ENCODE measurements at regions not wholly inside any gene's neighbourhood (a gene's known extent, or its start where the extent isn't known, plus 50 kb on each side); places are given as distances from the start of the nearest gene placed in this dataset.

DNA sequence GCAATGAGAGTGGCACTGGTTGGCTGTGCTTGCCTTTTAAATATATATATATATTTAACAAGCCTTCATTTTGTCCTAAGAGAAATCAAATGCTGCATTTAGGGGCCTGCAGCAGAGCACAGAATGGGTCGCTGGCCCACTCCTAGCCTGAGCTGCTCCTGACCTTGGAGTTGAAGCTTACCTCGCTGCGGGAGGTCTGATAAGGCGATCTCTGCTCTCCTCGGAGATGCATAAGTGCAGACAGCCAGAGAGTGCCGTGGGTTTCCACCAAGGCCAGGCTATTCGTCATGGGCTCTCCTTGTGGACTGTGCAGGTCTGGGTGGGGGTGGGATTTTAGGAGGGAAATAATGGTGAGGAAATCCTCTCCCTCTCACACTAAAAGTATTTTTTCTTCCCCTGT lies 99.5 kb upstream of the IKZF1 start:
- Mint-ChIP-seq H3K9me3 (peaks cover 4% of the 10 kb centered on the region), H3K4me1 (peaks cover 65% of the 10 kb centered on the region), H3K4me3 (no peak overlapping the region), H3K27me3 (no peaks in the 10 kb centered on the region), H3K27ac (no peak overlapping the region), H3K36me3 (ENCODE audit: low read depth) (peaks cover 5% of the 10 kb centered on the region)
- intact Hi-C loops (cut with micrococcal nuclease), result loop anchor here (1.0 to 10.0 kb wide), 4 partner anchors 49 to 460 kb away; no protein-coding TSS in a partner anchor
- peak; percentile 66 for DNase-seq

DNA sequence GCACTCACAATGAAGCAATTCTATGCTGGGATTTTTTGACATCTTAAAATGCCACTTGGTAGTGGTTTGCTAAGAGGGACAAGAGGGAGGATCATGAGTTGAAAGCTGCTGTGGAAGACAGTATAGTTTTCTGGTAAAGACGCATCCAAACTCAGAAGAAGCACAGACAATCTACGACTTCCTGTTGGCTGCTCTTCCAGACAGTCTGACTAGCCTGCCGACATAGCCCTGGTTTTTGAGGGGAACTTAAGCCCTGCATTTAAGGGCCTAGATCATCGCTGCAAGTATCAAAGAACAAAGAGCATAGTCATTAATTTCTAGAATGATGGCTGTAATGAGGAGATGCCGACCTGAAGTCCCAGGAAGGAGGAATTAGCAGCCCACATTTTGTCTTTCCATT lies 99.9 kb upstream of the IKZF1 start:
- Mint-ChIP-seq H3K9me3 (peaks cover 4% of the 10 kb centered on the region), H3K36me3 (ENCODE audit: low read depth) (peaks cover 5% of the 10 kb centered on the region), H3K4me1 (peaks cover 60% of the 10 kb centered on the region), H3K27me3 (no peaks in the 10 kb centered on the region), H3K4me3 (peak overlapping the region; percentile 32), H3K27ac (peak overlapping the region; percentile 68)
- intact Hi-C loops (cut with micrococcal nuclease), result loop anchor here (1.0 to 10.0 kb wide), 3 partner anchors 62 to 460 kb away; no protein-coding TSS in a partner anchor
- DNase-seq, result peak; percentile 68

DNA sequence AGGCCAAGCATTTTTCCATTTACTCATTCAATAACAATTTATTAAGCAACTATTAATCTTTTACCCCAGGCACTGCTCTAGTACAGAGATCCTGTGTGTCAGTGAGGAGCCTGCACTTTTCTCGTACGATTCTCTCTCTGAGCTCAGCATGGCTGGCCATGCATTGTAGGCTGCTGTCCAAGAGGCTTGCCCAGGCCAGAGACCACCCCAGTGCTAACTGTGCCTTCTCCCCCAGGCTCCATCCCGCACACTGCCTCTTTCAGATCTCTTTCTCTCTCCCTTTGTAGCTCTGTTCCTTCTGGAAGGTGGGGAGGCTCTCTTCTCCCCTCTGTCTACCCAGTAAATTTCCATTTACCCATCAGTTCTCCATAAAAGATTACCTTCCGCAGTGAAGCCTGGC lies 101.0 kb upstream of the IKZF1 start:
- no peak for DNase-seq
- no peak overlapping the region for H3K27ac Mint-ChIP-seq

DNA sequence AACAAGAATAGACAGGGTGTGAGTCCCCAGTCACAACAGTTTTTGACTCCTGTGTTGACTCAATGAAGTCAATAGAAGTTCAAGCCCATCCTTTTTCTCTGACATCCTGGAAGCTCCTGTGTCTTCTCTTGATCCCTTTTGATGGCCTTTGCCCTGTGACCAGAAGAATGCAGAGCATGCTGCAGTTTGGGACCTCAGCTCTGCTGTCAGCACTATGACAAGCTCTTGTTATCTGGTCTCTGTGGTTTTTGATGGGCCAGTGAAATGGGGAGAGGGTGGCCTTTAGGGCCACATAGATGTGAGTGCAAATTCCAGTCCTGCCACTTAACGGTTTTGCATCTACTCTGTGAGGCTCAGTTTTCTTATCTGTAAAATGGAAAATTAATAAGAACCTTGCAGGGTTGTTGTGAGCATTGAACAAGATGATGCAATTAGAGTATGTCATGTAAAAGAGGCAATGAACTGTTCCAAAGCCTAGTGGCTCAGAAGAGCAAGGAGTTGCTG lies 102.4 kb upstream of the IKZF1 start:
- no peak for DNase-seq
- intact Hi-C loops (cut with micrococcal nuclease), result loop anchor here (10.0 kb wide), 1 partner anchor 463 kb away; no protein-coding TSS in a partner anchor
- Mint-ChIP-seq H3K4me3 (no peak overlapping the region), H3K4me1 (peaks cover 53% of the 10 kb centered on the region), H3K9me3 (peaks cover 4% of the 10 kb centered on the region), H3K36me3 (ENCODE audit: low read depth) (peaks cover 2% of the 10 kb centered on the region), H3K27me3 (no peaks in the 10 kb centered on the region), H3K27ac (no peak overlapping the region)

More for the DNA sequence above, 101.0 kb upstream of the IKZF1 start:
- H3K4me3 Mint-ChIP-seq, result no peak overlapping the region
- H3K9me3 Mint-ChIP-seq, result peaks cover 4% of the 10 kb centered on the region
- H3K36me3 Mint-ChIP-seq (ENCODE audit: low read depth), result peaks cover 5% of the 10 kb centered on the region
- no peaks in the 10 kb centered on the region for H3K27me3 Mint-ChIP-seq
- peaks cover 59% of the 10 kb centered on the region for H3K4me1 Mint-ChIP-seq
- intact Hi-C loops (cut with micrococcal nuclease), result loop anchor here (10.0 kb wide), 1 partner anchor 461 kb away; no protein-coding TSS in a partner anchor

DNA sequence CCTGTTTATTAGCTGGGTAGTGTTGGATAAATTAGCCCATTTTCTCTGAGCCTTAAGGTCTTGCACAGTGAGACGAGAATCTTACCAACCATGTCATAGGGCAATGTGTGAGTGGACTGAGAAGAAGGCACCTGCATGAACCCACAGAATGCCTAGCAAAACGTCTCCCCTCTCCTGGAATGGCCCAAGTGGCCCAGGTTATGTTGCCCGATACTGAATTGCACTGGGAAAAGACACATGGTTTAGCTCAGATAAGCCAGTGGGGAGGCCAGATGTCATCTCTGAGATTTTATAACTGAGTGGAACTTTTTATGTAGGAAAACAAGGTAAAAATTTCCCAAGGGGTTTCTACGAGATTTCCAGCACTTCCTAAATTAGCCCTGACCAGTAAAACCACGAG lies 104.7 kb upstream of the IKZF1 start:
- H3K27me3 Mint-ChIP-seq, result peaks cover 5% of the 10 kb centered on the region
- no peak overlapping the region for H3K27ac Mint-ChIP-seq
- peaks cover 4% of the 10 kb centered on the region for H3K9me3 Mint-ChIP-seq
- intact Hi-C loops (cut with micrococcal nuclease), result loop anchor here (10.0 kb wide), 1 partner anchor 465 kb away; no protein-coding TSS in a partner anchor
- H3K4me3 Mint-ChIP-seq, result no peak overlapping the region
- peaks cover 2% of the 10 kb centered on the region for H3K36me3 Mint-ChIP-seq (ENCODE audit: low read depth)
- H3K4me1 Mint-ChIP-seq, result peaks cover 39% of the 10 kb centered on the region
- DNase-seq, result no peak

DNA sequence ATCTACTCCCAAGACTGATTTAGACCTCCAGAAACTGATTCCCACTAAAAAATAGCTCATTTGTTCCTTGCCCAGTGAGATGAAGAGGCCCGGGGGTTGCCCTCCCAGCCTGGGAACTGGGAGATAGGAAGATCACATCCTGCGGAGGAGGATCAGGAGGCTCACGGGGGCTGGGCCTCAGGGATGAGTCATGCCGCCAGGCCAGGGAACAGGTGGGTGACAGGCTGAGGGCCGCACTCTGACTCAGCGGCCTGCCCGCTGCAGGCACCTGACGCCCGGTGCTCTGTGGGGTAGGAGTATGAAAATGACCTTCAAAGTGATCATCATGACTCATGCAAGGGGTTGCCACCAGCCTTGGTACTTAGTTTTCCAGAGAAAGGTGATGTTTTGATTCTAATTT lies 104.5 kb upstream of the ZPBP start:
- Mint-ChIP-seq H3K9me3 (peaks cover 4% of the 10 kb centered on the region), H3K4me3 (peak overlapping the region; percentile 40), H3K27me3 (peaks cover 21% of the 10 kb centered on the region), H3K27ac (peak overlapping the region; percentile 88), H3K4me1 (peaks cover 26% of the 10 kb centered on the region), H3K36me3 (ENCODE audit: low read depth) (peaks cover 2% of the 10 kb centered on the region)
- intact Hi-C loops (cut with micrococcal nuclease), result loop anchor here (2.0 kb wide), 3 partner anchors 41 to 925 kb away; no protein-coding TSS in a partner anchor
- no peak for DNase-seq

DNA sequence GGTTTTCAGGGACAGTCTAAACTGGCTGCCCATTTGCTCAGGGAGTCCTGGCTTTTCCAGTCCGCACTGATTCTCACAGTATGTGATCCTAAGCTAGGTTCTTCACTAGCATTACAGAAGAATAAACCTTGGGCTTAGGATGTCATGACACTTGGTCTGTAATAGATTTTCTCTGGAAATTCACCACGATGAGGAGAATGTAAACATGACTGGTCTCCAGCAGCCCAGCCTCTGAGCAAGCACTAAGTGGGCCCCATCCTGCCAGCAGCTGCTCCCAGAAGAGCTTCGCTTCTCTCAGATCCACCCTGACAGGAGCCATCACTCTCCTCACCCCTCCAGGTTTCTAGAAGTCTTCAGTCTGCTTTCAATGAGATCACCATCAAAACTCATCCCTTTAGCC lies 103.7 kb upstream of the ZPBP start:
- DNase-seq, result no peak
- H3K9me3 Mint-ChIP-seq, result peaks cover under 1% of the 10 kb centered on the region
- H3K36me3 Mint-ChIP-seq (ENCODE audit: low read depth), result peaks cover 2% of the 10 kb centered on the region
- H3K27ac Mint-ChIP-seq, result peak overlapping the region; percentile 88
- H3K4me1 Mint-ChIP-seq, result peaks cover 21% of the 10 kb centered on the region
- intact Hi-C loops (cut with micrococcal nuclease), result loop anchor here (1.0 to 2.0 kb wide), 4 partner anchors 16 to 926 kb away; no protein-coding TSS in a partner anchor
- no peak overlapping the region for H3K4me3 Mint-ChIP-seq
- H3K27me3 Mint-ChIP-seq, result peaks cover 24% of the 10 kb centered on the region

DNA sequence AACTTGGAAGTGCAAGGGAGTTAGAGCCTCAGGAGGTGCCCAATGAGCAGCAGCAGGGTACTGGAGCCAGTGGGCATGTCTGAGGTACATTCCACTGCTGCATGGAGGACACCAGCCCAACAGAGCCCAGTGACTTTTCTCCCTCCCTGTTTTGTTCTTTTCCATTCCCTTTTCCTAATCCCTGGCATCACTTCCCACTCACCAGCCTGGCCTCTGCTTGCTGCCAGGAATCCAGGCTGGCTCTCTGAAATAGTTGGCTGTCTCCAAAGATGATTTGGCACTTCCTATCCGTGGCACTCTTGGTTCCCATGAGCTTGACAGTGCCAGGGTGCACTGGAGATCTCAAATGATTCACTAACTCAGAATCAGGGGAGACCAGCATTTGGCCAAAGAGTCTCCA lies 97.7 kb upstream of the ZPBP start:
- peaks cover 2% of the 10 kb centered on the region for H3K4me1 Mint-ChIP-seq
- H3K36me3 Mint-ChIP-seq (ENCODE audit: low read depth), result peaks cover 1% of the 10 kb centered on the region
- DNase-seq, result no peak
- intact Hi-C loops (cut with micrococcal nuclease), result no loop called here
- H3K27me3 Mint-ChIP-seq, result peaks cover 29% of the 10 kb centered on the region
- no peak overlapping the region for H3K27ac Mint-ChIP-seq
- H3K4me3 Mint-ChIP-seq, result no peak overlapping the region
- peaks cover 9% of the 10 kb centered on the region for H3K9me3 Mint-ChIP-seq

DNA sequence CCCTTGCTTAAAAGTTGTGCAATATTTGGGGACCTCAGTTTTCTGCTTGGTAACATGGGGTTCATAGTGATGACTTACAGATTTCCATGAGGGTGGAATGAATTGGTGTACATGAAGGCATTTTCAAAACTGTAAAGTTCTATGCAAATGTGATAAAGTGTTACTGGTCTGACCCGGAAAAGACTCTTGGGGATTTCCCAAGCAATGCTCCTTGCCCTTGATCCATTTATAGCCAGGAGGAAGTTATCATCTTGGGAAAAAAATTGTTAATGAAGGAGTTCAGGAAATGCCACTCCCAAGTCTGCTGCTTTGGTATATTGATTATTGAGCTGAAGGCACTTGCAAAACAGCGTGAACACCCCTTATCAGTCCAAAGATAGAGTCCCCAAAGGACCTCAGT lies 96.3 kb upstream of the ZPBP start:
- no peak for DNase-seq
- peaks cover 1% of the 10 kb centered on the region for H3K36me3 Mint-ChIP-seq (ENCODE audit: low read depth)
- H3K9me3 Mint-ChIP-seq, result peaks cover 9% of the 10 kb centered on the region
- intact Hi-C loops (cut with micrococcal nuclease), result no loop called here
- no peak overlapping the region for H3K27ac Mint-ChIP-seq
- peaks cover 21% of the 10 kb centered on the region for H3K27me3 Mint-ChIP-seq
- peaks cover 5% of the 10 kb centered on the region for H3K4me1 Mint-ChIP-seq
- no peak overlapping the region for H3K4me3 Mint-ChIP-seq

DNA sequence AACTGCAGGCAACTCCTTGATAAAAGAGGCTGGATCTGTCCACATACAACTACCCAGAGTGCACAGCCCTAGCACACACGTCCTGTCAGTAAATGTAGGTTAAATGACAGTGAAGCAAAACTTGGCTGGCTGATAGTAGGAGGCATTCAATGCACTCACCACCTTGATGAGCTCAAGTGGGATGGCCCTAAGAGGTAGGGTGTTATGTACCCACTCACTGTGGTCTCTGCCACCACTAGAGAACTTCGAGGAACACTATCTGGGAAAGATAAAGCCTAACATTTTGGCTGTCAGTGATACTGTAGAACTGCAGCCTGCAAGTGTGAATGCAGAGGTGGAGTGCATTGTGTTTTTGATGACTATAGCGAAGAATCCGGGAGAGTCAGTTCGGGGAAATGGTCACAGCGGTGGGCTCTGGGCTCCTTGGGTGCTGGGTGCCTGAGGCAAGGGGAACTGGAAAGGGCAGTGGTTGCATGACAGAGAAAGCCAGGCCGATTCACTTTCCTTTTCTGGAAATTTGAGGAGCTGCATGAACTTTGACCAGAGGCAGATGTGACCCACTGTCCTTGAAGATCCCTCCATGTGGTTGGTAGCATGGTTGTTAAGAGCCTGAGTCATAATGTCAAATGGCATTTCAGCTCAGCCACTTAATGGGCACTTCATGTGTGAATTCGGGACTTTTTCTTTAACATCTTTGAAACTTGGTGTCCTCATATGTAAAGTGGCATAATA lies 93.1 kb upstream of the ZPBP start:
- Mint-ChIP-seq H3K36me3 (ENCODE audit: low read depth) (peaks cover 1% of the 10 kb centered on the region), H3K27me3 (peaks cover 2% of the 10 kb centered on the region), H3K27ac (no peak overlapping the region), H3K4me3 (no peak overlapping the region), H3K9me3 (peaks cover 9% of the 10 kb centered on the region), H3K4me1 (peaks cover 5% of the 10 kb centered on the region)
- intact Hi-C loops (cut with micrococcal nuclease), result no loop called here
- DNase-seq, result no peak

DNA sequence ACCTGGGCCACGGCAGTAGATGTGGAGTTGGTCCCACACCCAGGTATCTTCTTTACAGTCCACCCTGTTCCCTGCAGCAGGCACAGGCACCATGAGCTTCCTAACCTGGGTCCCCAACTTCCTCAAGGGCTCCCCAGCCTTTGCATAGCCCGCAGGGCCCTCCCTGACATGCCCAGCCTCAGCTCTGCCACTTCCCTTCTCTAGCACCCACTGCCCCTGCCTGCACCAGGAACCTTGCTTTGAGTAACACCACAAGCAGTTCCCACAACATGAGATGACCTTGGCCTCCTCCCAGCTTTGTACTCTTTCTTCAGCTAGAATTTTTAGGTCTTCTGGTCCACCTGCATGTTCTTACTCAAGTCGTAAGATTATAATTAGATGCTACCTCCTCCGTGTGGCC lies 92.2 kb upstream of the ZPBP start:
- Mint-ChIP-seq H3K9me3 (peaks cover 6% of the 10 kb centered on the region), H3K27me3 (peaks cover 2% of the 10 kb centered on the region), H3K36me3 (ENCODE audit: low read depth) (no peaks in the 10 kb centered on the region), H3K4me3 (no peak overlapping the region), H3K27ac (peak overlapping the region; percentile 35), H3K4me1 (peaks cover 5% of the 10 kb centered on the region)
- DNase-seq, result no peak
- intact Hi-C loops (cut with micrococcal nuclease), result no loop called here

DNA sequence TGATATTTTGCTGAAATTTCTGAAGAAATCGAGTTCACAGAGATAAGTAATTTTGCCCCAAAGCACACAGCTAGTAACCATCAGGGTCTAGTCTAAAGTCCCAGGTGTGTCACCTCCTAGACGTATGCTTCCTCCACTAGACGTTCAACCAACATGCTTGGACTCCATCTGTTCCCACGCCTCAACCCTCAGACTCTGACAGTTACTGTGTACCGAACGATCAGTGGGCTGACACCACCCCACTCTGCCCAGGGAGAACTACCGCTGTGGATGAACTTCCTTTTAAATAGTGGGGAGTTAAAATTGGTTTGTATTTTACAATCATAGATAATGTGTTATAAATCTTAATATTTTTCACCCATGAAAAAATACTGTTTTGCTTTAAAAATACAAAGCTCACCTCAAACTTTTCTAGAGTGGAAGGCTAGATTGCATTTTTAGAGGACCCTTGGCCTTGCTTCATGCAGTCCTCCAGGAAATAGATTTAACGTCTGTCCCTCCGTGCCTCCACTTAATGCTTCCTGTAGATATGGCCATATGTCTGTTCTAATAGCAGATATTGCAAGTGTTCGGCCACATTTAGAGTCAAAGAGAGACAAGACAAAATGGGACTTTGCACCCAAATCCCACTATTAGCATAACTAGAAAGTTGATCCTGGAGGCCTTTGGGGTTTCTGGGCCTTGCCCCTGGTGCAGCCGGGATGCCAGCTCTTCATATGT lies 91.4 kb upstream of the ZPBP start:
- Mint-ChIP-seq H3K27me3 (peaks cover 9% of the 10 kb centered on the region), H3K27ac (no peak overlapping the region), H3K36me3 (ENCODE audit: low read depth) (no peaks in the 10 kb centered on the region), H3K4me3 (no peak overlapping the region), H3K4me1 (peaks cover 5% of the 10 kb centered on the region), H3K9me3 (peaks cover under 1% of the 10 kb centered on the region)
- intact Hi-C loops (cut with micrococcal nuclease), result no loop called here
- no peak for DNase-seq

DNA sequence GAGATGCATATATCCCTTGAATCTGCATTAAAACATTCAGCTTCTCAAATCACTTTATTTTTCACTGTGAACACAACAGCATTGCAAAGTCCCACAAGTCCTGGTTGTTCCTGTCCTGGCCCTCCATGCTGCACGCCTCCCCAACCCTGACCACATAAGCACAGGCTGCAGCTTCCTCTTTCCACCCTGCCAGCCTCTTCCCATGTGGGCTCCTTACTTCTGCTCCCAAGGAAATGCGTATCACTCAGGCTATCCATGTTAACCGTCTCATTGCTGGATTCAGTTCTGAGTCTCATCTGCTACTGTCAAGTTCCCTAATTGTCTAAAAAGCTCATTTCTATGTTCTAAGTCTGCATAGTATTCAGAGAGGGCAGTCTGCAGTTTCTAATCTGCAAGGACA lies 89.7 kb upstream of the ZPBP start:
- DNase-seq, result no peak
- no peaks in the 10 kb centered on the region for H3K36me3 Mint-ChIP-seq (ENCODE audit: low read depth)
- H3K27me3 Mint-ChIP-seq, result peaks cover 17% of the 10 kb centered on the region
- no peak overlapping the region for H3K4me3 Mint-ChIP-seq
- H3K9me3 Mint-ChIP-seq, result no peaks in the 10 kb centered on the region
- H3K4me1 Mint-ChIP-seq, result peaks cover 4% of the 10 kb centered on the region
- H3K27ac Mint-ChIP-seq, result no peak overlapping the region
- intact Hi-C loops (cut with micrococcal nuclease), result no loop called here

DNA sequence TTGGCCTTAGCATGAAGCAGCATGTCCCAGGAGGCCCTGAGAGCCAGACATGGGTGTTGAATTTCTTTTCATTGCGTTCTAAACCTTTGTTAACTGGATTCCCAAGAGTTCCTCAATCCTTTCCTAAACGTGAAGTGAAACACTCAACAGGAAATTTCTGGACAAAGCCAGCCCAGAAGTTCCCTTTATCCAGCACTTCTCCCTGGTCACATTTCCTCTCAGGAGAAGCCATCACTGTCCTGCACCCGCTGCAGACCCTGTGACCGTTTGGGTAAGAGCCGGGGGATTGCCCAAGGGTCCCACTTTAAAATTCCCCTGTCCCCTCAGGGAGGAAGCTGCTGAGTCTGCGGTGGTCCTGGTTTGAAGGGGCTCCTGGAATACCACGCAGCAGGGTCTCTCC lies 88.0 kb upstream of the ZPBP start:
- H3K36me3 Mint-ChIP-seq (ENCODE audit: low read depth), result no peaks in the 10 kb centered on the region
- no peak for DNase-seq
- intact Hi-C loops (cut with micrococcal nuclease), result no loop called here
- peaks cover 4% of the 10 kb centered on the region for H3K4me1 Mint-ChIP-seq
- H3K27ac Mint-ChIP-seq, result no peak overlapping the region
- H3K4me3 Mint-ChIP-seq, result no peak overlapping the region
- H3K27me3 Mint-ChIP-seq, result peaks cover 20% of the 10 kb centered on the region
- H3K9me3 Mint-ChIP-seq, result no peaks in the 10 kb centered on the region
